ENCODE measurements at regions not wholly inside any gene's neighbourhood (a gene's known extent, or its start where the extent isn't known, plus 50 kb on each side); places are given as distances from the start of the nearest gene placed in this dataset.

- no peak for DNase-seq (ENCODE audit: low read depth)
These were observed 91.9 kb upstream of the RESF1 start for GRCh38 chr12:31867292-31867691.

GRCh38 chr12:31866523-31866922 is 92.7 kb upstream of the RESF1 start:
- no peak for DNase-seq (ENCODE audit: low read depth)

- no peak for DNase-seq (ENCODE audit: low read depth)
These were observed 94.2 kb upstream of the RESF1 start for GRCh38 chr12:31865023-31865422.

- DNase-seq (ENCODE audit: low read depth): no peak
These were observed 97.9 kb upstream of the RESF1 start for GRCh38 chr12:31861360-31861759.

- no peak for DNase-seq (ENCODE audit: low read depth)
These were observed 98.8 kb upstream of the RESF1 start for GRCh38 chr12:31860401-31860800.

GRCh38 chr12:31859232-31859977 is 99.8 kb upstream of the RESF1 start:
- no peak for DNase-seq (ENCODE audit: low read depth)

DNA sequence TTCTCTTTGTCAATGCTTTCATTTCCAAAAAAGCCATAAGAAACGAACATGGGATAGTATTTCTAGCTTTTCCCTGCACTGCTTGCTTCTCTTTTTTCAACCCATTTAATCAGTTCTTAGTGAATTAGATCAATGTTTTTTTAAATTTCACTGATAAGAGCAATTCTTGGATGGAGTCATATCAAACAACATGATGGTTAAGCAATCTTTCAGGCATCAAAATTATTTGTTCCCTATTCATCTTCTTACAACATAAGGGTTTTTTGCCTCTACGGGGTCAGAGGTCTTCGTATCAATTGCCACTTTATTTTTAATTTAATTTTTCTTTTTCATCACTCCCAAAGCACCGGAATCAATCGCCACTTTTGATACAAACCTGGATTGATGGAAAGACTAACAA is 103.8 kb upstream of the RESF1 start:
- no peak for DNase-seq (ENCODE audit: low read depth)

DNA sequence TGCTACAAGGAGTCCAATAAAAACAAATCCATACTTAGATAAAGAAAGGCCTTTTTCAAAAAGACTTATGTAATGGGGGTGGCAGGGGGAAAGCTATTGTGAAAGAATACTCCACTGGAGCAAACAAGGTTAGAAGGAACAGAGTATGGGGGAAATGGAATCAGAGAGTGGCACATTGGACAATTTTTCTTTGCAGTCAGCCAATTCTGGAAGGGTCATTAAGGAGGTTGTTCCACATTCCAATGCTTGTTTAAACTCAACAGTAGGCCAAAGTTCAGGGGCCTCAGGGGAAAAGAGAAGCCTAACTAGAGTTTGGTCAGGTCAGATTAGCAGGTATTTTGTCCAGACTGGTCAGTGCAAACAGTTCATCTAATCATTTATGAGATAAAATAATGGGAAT is 105.2 kb upstream of the RESF1 start:
- peak; percentile 55 for DNase-seq (ENCODE audit: low read depth)

GRCh38 chr12:31853520-31853919 is 105.7 kb upstream of the RESF1 start:
- no peak for DNase-seq (ENCODE audit: low read depth)

- no peak for DNase-seq (ENCODE audit: low read depth)
These were observed 108.9 kb upstream of the RESF1 start for GRCh38 chr12:31850268-31850667.

DNA sequence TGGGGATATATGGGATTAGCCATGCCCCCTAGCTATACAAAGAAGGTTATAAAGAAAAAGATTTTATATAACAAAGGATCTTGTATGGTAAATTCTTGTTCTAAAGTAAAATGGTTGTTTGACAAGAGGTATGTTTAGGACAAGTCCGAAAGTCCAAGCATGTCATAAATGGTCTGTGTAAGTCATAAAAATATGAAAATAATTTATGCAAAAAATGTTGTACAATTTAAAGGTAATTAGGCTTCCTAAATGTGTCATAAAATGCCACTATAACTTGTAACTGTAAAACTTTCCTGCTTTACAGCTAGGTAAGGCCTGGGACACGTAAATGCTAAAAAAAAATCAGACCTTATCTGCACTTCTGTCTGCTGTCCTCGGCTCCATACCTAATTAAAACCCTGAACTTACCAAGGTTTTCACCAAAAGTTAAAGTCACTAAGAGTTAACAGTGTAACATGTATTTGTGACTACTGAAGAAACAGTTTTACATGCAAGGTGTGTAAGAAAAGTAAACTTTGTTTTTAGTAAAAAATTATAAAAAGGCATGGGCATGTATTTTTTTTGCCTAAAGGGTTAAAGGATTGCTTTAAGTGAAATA is 110.0 kb upstream of the RESF1 start:
- DNase-seq (ENCODE audit: low read depth): no peak

- no peak for DNase-seq (ENCODE audit: low read depth)
These were observed 112.8 kb upstream of the RESF1 start for GRCh38 chr12:31846405-31846804.

DNA sequence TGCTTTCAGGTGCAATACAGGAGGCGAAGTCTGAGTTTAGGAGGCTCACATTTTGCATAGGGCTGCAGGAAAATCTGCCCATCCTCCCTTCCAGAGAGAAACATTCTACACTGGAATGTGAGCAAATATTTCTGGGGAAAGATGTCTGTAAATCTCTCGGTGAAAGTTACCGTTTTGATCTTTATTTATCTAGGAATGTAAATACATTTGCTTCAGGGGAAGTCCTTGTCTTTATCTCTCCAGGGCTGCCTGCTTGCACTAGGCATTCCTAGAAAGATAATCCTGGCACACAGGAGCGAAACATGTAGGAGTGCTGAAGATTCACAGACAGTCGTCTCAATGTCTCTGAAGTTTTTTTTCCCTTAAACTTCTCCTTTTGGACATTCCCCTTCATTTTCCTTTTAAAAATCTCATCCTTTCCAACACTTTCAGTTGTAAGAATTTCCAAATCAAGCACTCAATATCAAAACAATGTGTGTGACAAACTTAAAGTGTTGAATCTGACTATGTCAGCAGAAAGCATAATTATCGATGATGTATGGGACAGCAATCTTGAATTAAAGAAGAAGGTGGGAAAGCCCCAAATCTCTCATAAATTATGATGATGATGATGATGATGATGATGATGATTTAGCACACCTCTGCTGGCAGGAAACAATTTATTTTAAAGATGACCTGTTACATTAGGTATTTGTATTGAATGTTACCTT is 113.4 kb upstream of the RESF1 start:
- no peak for DNase-seq (ENCODE audit: low read depth)

DNA sequence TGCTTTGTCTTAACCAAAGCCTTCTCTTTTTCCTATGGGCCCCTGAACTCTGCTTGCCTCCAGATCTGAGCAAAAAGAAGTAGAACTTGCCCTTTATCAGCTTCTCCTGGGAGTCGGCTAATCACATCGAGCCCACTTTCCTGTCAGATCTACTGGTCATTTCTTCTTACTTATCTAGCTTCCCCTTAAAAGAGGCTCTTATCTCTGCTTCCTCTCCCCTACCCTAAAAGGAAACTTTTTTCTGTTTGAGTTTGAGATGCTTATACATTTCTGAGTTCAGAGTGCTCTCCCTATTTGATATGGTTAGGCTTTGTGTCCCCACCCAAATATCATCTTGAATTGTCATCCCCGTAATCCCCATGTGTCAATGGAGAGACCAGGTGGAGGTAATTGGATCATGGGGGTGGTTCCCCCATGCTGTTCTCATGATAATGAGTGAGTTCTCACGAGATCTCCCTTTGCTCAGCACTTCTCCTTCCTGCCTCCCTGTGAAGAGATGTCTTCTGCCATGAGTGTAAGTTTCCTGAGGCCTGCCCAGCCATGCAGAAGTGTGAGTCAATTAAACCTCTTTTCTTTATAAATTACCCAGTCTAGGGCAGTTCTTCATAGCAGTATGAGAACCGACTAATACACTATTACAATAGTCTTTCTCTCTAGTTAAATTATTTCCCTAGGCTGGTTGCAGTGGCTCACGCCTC is 114.7 kb upstream of the AMN1 start:
- DNase-seq (ENCODE audit: low read depth): no peak

GRCh38 chr12:31837913-31838312 is 109.1 kb upstream of the AMN1 start:
- no peak for DNase-seq (ENCODE audit: low read depth)

DNA sequence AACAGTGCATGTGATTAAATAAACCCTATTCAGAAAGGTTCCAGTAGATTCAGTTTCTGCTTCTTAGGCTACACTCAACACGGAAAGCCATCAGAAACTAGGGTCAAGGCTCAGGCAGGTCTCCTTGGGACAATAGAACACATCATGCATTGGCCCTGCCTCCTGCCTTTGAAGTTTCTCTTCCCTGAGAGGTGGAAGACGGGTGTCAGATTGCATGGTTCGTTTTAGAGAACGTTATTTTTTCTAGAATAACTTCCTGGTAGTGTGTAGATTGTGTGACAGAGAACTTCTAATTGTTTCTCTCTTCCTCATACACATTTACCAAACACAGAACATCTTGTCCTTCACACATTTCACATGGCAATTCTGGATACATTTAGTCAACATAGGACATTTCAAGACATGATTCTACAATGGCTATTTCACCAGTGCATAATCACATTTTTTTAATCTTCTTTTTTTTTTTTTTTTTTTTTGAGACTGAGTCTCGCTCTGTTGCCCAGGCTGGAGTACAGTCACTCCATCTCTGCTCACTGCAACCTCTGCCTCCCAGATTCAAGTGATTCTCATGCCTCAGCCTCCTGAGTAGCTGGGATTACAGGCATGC is 106.6 kb upstream of the AMN1 start:
- peak; percentile 18 for DNase-seq (ENCODE audit: low read depth)

DNA sequence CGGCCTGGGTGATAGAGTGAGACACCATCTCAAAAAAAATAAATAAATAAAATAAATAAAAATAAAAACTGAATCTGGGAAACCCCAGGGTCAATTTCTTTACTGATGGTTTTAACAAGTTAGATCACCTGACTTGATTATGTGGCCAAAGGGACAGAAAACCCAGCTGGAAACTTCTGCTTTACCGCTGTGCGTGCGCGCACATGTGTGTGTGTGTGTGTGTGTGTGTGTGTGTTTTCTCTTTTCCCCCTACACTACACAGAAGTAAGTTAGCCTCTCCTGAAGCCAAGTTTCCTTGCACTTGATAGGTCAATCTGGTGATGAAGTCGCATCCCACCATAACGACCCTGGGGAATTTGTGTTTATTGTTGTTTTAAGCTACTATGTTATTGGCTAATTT is 105.3 kb upstream of the AMN1 start:
- no peak for DNase-seq (ENCODE audit: low read depth)

DNA sequence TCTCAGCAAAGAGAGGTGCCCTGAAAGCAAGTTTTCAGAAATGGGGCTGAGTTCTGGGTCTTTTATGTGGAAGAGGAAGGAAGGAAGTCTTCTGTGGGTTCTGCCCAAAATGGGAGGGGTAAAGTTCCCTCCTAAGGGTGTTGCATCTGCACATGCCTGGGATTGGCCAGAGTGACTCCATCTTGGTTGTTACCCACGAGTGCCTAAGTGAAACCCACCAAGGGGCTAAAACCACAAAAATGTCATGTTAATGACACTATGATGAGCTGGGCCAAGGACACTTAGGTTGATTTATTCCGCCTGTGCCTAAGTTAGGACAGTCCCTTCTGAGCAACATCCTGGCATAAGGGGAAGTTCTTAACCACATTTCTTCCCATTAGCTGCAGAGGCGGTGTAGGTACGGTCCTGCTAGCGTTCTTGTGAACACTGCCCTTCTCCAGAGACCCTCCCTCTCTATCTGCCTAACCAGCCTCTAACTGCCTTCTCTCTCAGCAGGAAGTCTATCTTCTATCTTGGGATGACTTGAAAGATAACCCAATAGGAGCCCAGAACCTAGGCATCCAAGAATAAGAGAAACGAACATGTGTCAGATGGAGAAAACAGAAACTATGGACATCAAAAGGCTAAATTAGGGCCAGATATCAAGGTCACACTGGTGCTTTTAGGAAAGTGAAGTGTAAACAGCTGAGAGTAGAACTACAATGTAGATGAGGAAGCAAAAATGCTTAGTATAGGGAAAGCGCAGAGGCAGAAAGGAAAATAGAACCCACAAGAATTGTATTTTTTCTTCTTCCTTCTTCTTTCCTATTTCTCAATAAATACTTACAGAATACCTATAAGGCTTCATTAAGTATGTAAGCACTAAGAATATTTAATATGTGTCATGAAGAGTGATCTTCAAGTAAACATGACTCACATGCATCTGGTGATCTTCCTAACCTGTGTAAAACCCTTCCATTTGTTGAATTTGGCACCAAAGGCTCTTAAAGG is 104.2 kb upstream of the AMN1 start:
- DNase-seq (ENCODE audit: low read depth): no peak

DNA sequence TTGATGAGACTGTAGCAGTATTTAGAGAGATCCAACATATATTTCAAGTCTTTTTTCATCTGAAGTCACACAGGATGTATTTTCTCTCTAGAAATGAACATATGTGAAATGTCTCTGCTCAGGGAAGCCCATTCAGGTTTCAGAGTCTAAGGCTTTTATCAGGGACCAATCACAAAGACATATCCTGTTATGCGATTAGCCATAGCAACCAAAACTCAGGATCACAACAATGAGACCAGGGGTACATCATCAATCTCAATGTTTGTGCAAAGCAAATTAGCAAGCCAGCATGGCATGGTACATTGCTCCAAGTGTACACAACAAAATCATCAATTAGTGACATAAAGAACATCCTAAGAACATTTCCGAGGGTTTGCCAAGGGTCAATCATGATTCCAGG is 99.2 kb upstream of the AMN1 start:
- DNase-seq (ENCODE audit: low read depth): no peak

GRCh38 chr12:31822761-31823160 is 93.9 kb upstream of the AMN1 start:
- no peak for DNase-seq (ENCODE audit: low read depth)

DNA sequence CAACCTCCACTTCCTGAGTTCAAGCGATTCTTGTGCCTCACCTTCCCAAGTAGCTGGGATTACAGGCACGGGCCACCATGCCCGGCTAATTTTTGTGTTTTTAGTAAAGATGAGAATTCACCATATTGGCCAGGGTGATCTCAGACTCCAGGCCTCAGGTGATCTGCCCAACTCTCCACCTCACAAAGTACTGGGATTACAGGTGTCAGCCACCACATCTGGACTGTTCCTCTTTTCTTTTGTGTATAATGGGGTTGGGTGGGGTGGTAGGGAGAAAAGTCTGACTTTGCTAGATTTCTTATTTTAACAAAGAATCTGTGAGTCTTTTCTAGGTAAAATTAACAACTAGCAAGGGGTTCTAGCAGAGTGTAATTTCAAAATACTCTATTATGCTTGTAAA is 92.7 kb upstream of the AMN1 start:
- DNase-seq (ENCODE audit: low read depth): no peak
